HCT116 (cell line): ENCODE measurements at regions not wholly inside any gene's neighbourhood (a gene's known extent, or its start where the extent isn't known, plus 50 kb on each side); places are given as distances from the start of the nearest gene placed in this dataset.

Experiments used
- EZH2 ChIP-seq: fragments of 200-600 bp; sonication (generic); IDR thresholded peaks from 2 replicates; pipeline ENCODE4 v1.6.1; 2017; ENCODE audit warnings: antibody characterized with exemption, mixed run types
- EZH2phosphoT487 ChIP-seq: fragments of 200-600 bp; IDR thresholded peaks from 2 replicates; pipeline ENCODE4 v1.6.1; 2018; ENCODE audit warnings: antibody characterized with exemption, borderline replicate concordance
- POLR2A ChIP-seq: IDR thresholded peaks from 2 replicates; pipeline ENCODE4 v1.7.0; 2011; ENCODE audit warnings: borderline replicate concordance; ENCODE audit not compliant: insufficient read depth, insufficient read length; ENCODE audit errors: extremely low read depth
- POLR2AphosphoS5 ChIP-seq: IDR thresholded peaks from 2 replicates; pipeline ENCODE4 v1.6.1; 2011; ENCODE audit warnings: mild to moderate bottlenecking, low read depth, low read length, moderate library complexity
- SP1 ChIP-seq: IDR thresholded peaks from 2 replicates; pipeline ENCODE4 v1.6.1; 2012; ENCODE audit warnings: low read depth
- TCF7L2 ChIP-seq: IDR thresholded peaks from 2 replicates; pipeline ENCODE4 v1.7.0; 2011; ENCODE audit warnings: borderline replicate concordance, inconsistent platforms; ENCODE audit not compliant: insufficient read depth, insufficient read length; ENCODE audit errors: extremely low read depth
- YY1 ChIP-seq: IDR thresholded peaks from 2 replicates; pipeline ENCODE4 v1.6.1; 2011; ENCODE audit warnings: low read length, low read depth, moderate library complexity, mild to moderate bottlenecking; ENCODE audit not compliant: insufficient replicate concordance; ENCODE audit errors: extremely low read depth
- TF ChIP-seq, protein P1 (sequence below), 3 experiments: fragments of 200-600 bp in 1 of 3; sonication (generic) in 1 of 3; IDR thresholded peaks in 2 of 3; conservative IDR thresholded peaks in 1 of 3; 2 replicates each; pipeline ENCODE4 v1.5.1; 2012 to 2017; ENCODE audit warnings: low read depth in 2 of 3, low read length in 2 of 3, antibody characterized with exemption in 1 of 3, borderline replicate concordance in 1 of 3, control low read depth in 1 of 3, mild to moderate bottlenecking in 1 of 3, mixed read lengths in 1 of 3, mixed run types in 1 of 3, moderate library complexity in 1 of 3; ENCODE audit not compliant: insufficient read depth in 1 of 3
- TF ChIP-seq, protein P2 (sequence below): IDR thresholded peaks from 2 replicates; pipeline ENCODE4 v1.6.1; 2012

DNA sequence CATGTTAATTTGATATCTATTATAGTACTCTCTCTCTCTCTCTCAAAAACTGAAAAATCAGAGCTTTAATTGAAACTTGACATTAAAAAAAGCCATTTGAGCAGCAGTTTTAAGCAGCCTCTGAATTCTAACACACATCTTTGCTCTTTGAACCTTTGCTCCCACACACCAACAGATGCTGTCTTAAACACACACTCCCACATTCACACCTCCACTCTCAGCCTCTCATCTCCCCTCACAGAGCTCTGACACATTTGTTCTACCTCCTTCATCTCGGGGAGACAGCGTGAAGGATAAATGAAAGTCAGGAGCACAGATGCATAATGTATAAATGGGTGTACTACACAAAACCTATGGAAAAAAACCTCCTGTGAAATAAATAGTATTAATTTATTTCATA, 95.2 kb downstream of the NAB1 start:
- TF ChIP-seq POLR2AphosphoS5 = no peak
- TF ChIP-seq, protein P1, sequence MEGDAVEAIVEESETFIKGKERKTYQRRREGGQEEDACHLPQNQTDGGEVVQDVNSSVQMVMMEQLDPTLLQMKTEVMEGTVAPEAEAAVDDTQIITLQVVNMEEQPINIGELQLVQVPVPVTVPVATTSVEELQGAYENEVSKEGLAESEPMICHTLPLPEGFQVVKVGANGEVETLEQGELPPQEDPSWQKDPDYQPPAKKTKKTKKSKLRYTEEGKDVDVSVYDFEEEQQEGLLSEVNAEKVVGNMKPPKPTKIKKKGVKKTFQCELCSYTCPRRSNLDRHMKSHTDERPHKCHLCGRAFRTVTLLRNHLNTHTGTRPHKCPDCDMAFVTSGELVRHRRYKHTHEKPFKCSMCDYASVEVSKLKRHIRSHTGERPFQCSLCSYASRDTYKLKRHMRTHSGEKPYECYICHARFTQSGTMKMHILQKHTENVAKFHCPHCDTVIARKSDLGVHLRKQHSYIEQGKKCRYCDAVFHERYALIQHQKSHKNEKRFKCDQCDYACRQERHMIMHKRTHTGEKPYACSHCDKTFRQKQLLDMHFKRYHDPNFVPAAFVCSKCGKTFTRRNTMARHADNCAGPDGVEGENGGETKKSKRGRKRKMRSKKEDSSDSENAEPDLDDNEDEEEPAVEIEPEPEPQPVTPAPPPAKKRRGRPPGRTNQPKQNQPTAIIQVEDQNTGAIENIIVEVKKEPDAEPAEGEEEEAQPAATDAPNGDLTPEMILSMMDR (IDR thresholded peaks at IDR 0.05 in 2 of 3, conservative IDR thresholded peaks at IDR 0.05 in 1 of 3; ENCODE audit: borderline replicate concordance in 1 of 3, insufficient read depth in 1 of 3, low read depth in 2 of 3, low read length in 2 of 3) = no peak
- no peak for TF ChIP-seq TCF7L2
- no peak for TF ChIP-seq POLR2A
- TF ChIP-seq YY1 = no peak
- no peak for TF ChIP-seq EZH2phosphoT487
- no peak for TF ChIP-seq SP1
- no peak for TF ChIP-seq EZH2
- TF ChIP-seq, protein P2, sequence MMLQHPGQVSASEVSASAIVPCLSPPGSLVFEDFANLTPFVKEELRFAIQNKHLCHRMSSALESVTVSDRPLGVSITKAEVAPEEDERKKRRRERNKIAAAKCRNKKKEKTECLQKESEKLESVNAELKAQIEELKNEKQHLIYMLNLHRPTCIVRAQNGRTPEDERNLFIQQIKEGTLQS = no peak
